GM19468 (cell line): ENCODE measurements at regions not wholly inside any gene's neighbourhood (a gene's known extent, or its start where the extent isn't known, plus 50 kb on each side); places are given as distances from the start of the nearest gene placed in this dataset.
"Not testable (repeated sequence)": the region's sequence is repeated elsewhere in the genome, so short reads cannot be mapped to it uniquely, and the experiment has no call there.

ENCODE experiments used
- ATAC-seq: cut with Tn5 transposase; IDR thresholded peaks from one replicate; pipeline ENCODE4 v1.9.1; 2021; ENCODE audit warnings: mild to moderate bottlenecking, moderate library complexity, moderate number of reproducible peaks; ENCODE audit not compliant: unreplicated experiment; ENCODE audit errors: extremely low read depth

- no peak for ATAC-seq
These were observed 64.0 kb downstream of the CCNG2 start for GRCh38 chr4:77220828-77221613.

- ATAC-seq, result no peak
These were observed 68.0 kb downstream of the CCNG2 start for GRCh38 chr4:77225022-77225421.

GRCh38 chr4:77226939-77227705, 70.1 kb downstream of the CCNG2 start:
- ATAC-seq, result no peak

- no peak for ATAC-seq
These were observed 72.4 kb downstream of the CCNG2 start for GRCh38 chr4:77229433-77229832.

GRCh38 chr4:77232653-77233052, 75.6 kb downstream of the CCNG2 start:
- no peak for ATAC-seq

- ATAC-seq, result no peak
These were observed 78.4 kb downstream of the CCNG2 start for GRCh38 chr4:77235289-77235854.

GRCh38 chr4:77236806-77237205, 79.8 kb downstream of the CCNG2 start:
- no peak for ATAC-seq

GRCh38 chr4:77240469-77241066, 83.6 kb downstream of the CCNG2 start:
- peak; percentile 49 for ATAC-seq

GRCh38 chr4:77248805-77249204, 91.8 kb downstream of the CCNG2 start:
- no peak for ATAC-seq

GRCh38 chr4:77251751-77252150, 94.7 kb downstream of the CCNG2 start:
- ATAC-seq, result no peak

- no peak for ATAC-seq
These were observed 106.2 kb downstream of the CCNG2 start for GRCh38 chr4:77263247-77263646.

GRCh38 chr4:77263976-77264375, 107.0 kb downstream of the CCNG2 start:
- ATAC-seq, result not testable (repeated sequence)

GRCh38 chr4:77264826-77265225, 107.8 kb downstream of the CCNG2 start:
- no peak for ATAC-seq

GRCh38 chr4:77268108-77268507, 111.1 kb downstream of the CCNG2 start:
- ATAC-seq, result no peak

- no peak for ATAC-seq
These were observed 112.5 kb downstream of the CCNG2 start for GRCh38 chr4:77269505-77269904.

GRCh38 chr4:77273412-77273811, 116.4 kb downstream of the CCNG2 start:
- ATAC-seq, result no peak

GRCh38 chr4:77279114-77279513, 122.1 kb downstream of the CCNG2 start:
- not testable (repeated sequence) for ATAC-seq

GRCh38 chr4:77282305-77282704, 125.3 kb downstream of the CCNG2 start:
- no peak for ATAC-seq

- ATAC-seq, result no peak
These were observed 127.0 kb downstream of the CCNG2 start for GRCh38 chr4:77284036-77284435.

GRCh38 chr4:77286906-77287305, 129.9 kb downstream of the CCNG2 start:
- no peak for ATAC-seq

- ATAC-seq, result no peak
These were observed 136.4 kb downstream of the CCNG2 start for GRCh38 chr4:77293426-77293825.
